ENCODE measurements at regions not wholly inside any gene's neighbourhood (a gene's known extent, or its start where the extent isn't known, plus 50 kb on each side); places are given as distances from the start of the nearest gene placed in this dataset.
A peak's percentile ranks its signal among the peaks of the same experiment; 100 is the strongest.
"Not testable (repeated sequence)": the region's sequence is repeated elsewhere in the genome, so short reads cannot be mapped to it uniquely, and the experiment has no call there.

- no TSS peak for BruUV-seq (replicated peaks)
- no peak for DNase-seq (ENCODE audit: low spot score)
- no peaks in the 10 kb centered on the region for H3K36me3 ChIP-seq (ENCODE audit: insufficient read depth, low read length, poor library complexity, severe bottlenecking)
- intact Hi-C loops (cut with micrococcal nuclease; ENCODE audit: unreplicated experiment) = loop anchor here (10.0 kb wide), 1 partner anchor 607 kb away; no protein-coding TSS in a partner anchor
- peaks cover 12% of the 10 kb centered on the region for H3K27me3 ChIP-seq (replicated peaks; ENCODE audit: insufficient read depth, low read depth, low read length, poor library complexity)
- ChIA-PET CTCF (interaction anchor here (0.6 kb wide), 1 partner anchor 669 kb away, joined by 6 read pairs; no protein-coding TSS in a partner anchor), POLR2A (ENCODE audit: low non-redundant PET) (no interaction called here)
- H3K4me3 ChIP-seq (ENCODE audit: low read depth, low read length, poor library complexity, severe bottlenecking) = no peak overlapping the region
- H3K27ac ChIP-seq (ENCODE audit: low read depth, low read length, poor library complexity, severe bottlenecking) = no peak overlapping the region
- no peak for TF ChIP-seq CTCF (conservative IDR thresholded peaks at IDR 0.05; ENCODE audit: low read depth, low read length)
- TF ChIP-seq EZH2 (IDR thresholded peaks at IDR 0.05; ENCODE audit: borderline replicate concordance, low read depth, low read length, poor library complexity, severe bottlenecking) = no peak
- no peaks in the 10 kb centered on the region for H3K4me1 ChIP-seq (ENCODE audit: insufficient read depth, low read length, poor library complexity, severe bottlenecking)
- no peaks in the 10 kb centered on the region for H3K9me3 ChIP-seq (ENCODE audit: low read depth, low read length, poor library complexity, severe bottlenecking)
Measured at GRCh38 chrX:69428216-69428615, 75.9 kb upstream of the NALF2 start.

GRCh38 chrX:69424910-69425309 lies 79.2 kb upstream of the NALF2 start:
- no peak overlapping the region for H3K27ac ChIP-seq (ENCODE audit: low read depth, low read length, poor library complexity, severe bottlenecking)
- peaks cover 12% of the 10 kb centered on the region for H3K27me3 ChIP-seq (replicated peaks; ENCODE audit: insufficient read depth, low read depth, low read length, poor library complexity)
- ChIA-PET CTCF (interaction anchor here (0.5 to 1.2 kb wide), 2 partner anchors 55 to 193 kb away, joined by 3 to 5 read pairs; no protein-coding TSS in a partner anchor), POLR2A (ENCODE audit: low non-redundant PET) (no interaction called here)
- no peaks in the 10 kb centered on the region for H3K4me1 ChIP-seq (ENCODE audit: insufficient read depth, low read length, poor library complexity, severe bottlenecking)
- no peaks in the 10 kb centered on the region for H3K9me3 ChIP-seq (ENCODE audit: low read depth, low read length, poor library complexity, severe bottlenecking)
- no peak for DNase-seq (ENCODE audit: low spot score)
- H3K4me3 ChIP-seq (ENCODE audit: low read depth, low read length, poor library complexity, severe bottlenecking) = no peak overlapping the region
- BruUV-seq (replicated peaks) = no TSS peak
- TF ChIP-seq CTCF (conservative IDR thresholded peaks at IDR 0.05; ENCODE audit: low read depth, low read length) (no peak), EZH2 (IDR thresholded peaks at IDR 0.05; ENCODE audit: borderline replicate concordance, low read depth, low read length, poor library complexity, severe bottlenecking) (no peak)
- no peaks in the 10 kb centered on the region for H3K36me3 ChIP-seq (ENCODE audit: insufficient read depth, low read length, poor library complexity, severe bottlenecking)
- intact Hi-C loops (cut with micrococcal nuclease; ENCODE audit: unreplicated experiment) = loop anchor here (2.0 to 10.0 kb wide), 2 partner anchors 192 to 610 kb away; partner anchors contain the start of gene EDA

- TF ChIP-seq CTCF (conservative IDR thresholded peaks at IDR 0.05; ENCODE audit: low read depth, low read length) (peak; percentile 61), EZH2 (IDR thresholded peaks at IDR 0.05; ENCODE audit: borderline replicate concordance, low read depth, low read length, poor library complexity, severe bottlenecking) (no peak)
- Histone ChIP-seq H3K27ac (ENCODE audit: low read depth, low read length, poor library complexity, severe bottlenecking) (no peak overlapping the region), H3K4me3 (ENCODE audit: low read depth, low read length, poor library complexity, severe bottlenecking) (no peak overlapping the region), H3K36me3 (ENCODE audit: insufficient read depth, low read length, poor library complexity, severe bottlenecking) (no peaks in the 10 kb centered on the region), H3K4me1 (ENCODE audit: insufficient read depth, low read length, poor library complexity, severe bottlenecking) (no peaks in the 10 kb centered on the region), H3K9me3 (ENCODE audit: low read depth, low read length, poor library complexity, severe bottlenecking) (no peaks in the 10 kb centered on the region), H3K27me3 (replicated peaks; ENCODE audit: insufficient read depth, low read depth, low read length, poor library complexity) (peaks cover 8% of the 10 kb centered on the region)
- intact Hi-C loops (cut with micrococcal nuclease; ENCODE audit: unreplicated experiment) = loop anchor here (2.0 to 10.0 kb wide), 2 partner anchors 193 to 611 kb away; partner anchors contain the start of gene EDA
- ChIA-PET CTCF (interaction anchor here (0.5 to 1.2 kb wide), 8 partner anchors 8 to 615 kb away, joined by 3 to 5 read pairs (median 3); partner anchors contain the start of gene EDA), POLR2A (ENCODE audit: low non-redundant PET) (interaction anchor here (0.5 to 0.6 kb wide), 2 partner anchors 595 to 674 kb away, joined by 4 to 5 read pairs; partner anchors contain the start of gene EFNB1)
- BruUV-seq (replicated peaks) = no TSS peak
- peak; percentile 37 for DNase-seq (ENCODE audit: low spot score)
Measured at GRCh38 chrX:69424161-69424560, 80.0 kb upstream of the NALF2 start.

- POLR2A ChIA-PET (ENCODE audit: low non-redundant PET); H3K36me3 ChIP-seq (ENCODE audit: insufficient read depth, low read length, poor library complexity, severe bottlenecking); DNase-seq (ENCODE audit: low spot score); H3K9me3 ChIP-seq (ENCODE audit: low read depth, low read length, poor library complexity, severe bottlenecking); BruUV-seq (replicated peaks); H3K4me3 ChIP-seq (ENCODE audit: low read depth, low read length, poor library complexity, severe bottlenecking); H3K27ac ChIP-seq (ENCODE audit: low read depth, low read length, poor library complexity, severe bottlenecking); CTCF ChIA-PET; H3K27me3 ChIP-seq (replicated peaks; ENCODE audit: insufficient read depth, low read depth, low read length, poor library complexity); H3K4me1 ChIP-seq (ENCODE audit: insufficient read depth, low read length, poor library complexity, severe bottlenecking): not testable (repeated sequence)
- intact Hi-C loops (cut with micrococcal nuclease; ENCODE audit: unreplicated experiment) = loop anchor here (10.0 kb wide), 1 partner anchor 613 kb away; no protein-coding TSS in a partner anchor
Measured at GRCh38 chrX:69422208-69422607, 81.9 kb upstream of the NALF2 start.

Data from A673 (cell line).